K562 (cell line): ENCODE measurements at regions not wholly inside any gene's neighbourhood (a gene's known extent, or its start where the extent isn't known, plus 50 kb on each side); places are given as distances from the start of the nearest gene placed in this dataset.

Experiments
- BRD9 ChIP-seq: fragments of 450-650 bp; IDR thresholded peaks from 2 replicates; pipeline ENCODE4 v1.6.1; 2018; ENCODE audit warnings: low read depth; ENCODE audit not compliant: partially characterized antibody
- CTCF ChIP-seq, 3 experiments: IDR thresholded peaks in 2 of 3; conservative IDR thresholded peaks in 1 of 3; 2 replicates each; pipeline ENCODE4 v1.5.1; 2011 to 2012; ENCODE audit warnings: low read length in 3 of 3, mild to moderate bottlenecking in 3 of 3, control low read depth in 2 of 3, improper control_type of control experiment in 1 of 3, inconsistent platforms in 1 of 3, low read depth in 1 of 3, mixed read lengths in 1 of 3, moderate library complexity in 1 of 3; ENCODE audit not compliant: insufficient read depth in 2 of 3
- FOXA1 ChIP-seq: fragments of 450-650 bp; IDR thresholded peaks from 2 replicates; pipeline ENCODE4 v1.6.1; 2016; ENCODE audit warnings: mild to moderate bottlenecking, borderline replicate concordance
- FOXM1 ChIP-seq, 2 experiments: fragments of 450-650 bp in 1 of 2; sonication (generic) in 1 of 2; formaldehyde crosslinking in 1 of 2; IDR thresholded peaks; 2 replicates each; pipeline versions ENCODE4 v1.6.1 to v1.9.0; 2017 to 2022; ENCODE audit warnings: low read depth in 2 of 2, mild to moderate bottlenecking in 2 of 2, missing genetic modification reagents in 1 of 2, moderate library complexity in 1 of 2
- KLF13 ChIP-seq: fragments of 450-650 bp; IDR thresholded peaks from 2 replicates; pipeline ENCODE4 v1.6.1; 2016; ENCODE audit warnings: missing genetic modification characterization, low read depth, mild to moderate bottlenecking, missing compliant biosample characterization, moderate library complexity, borderline replicate concordance
- TAF1 ChIP-seq: IDR thresholded peaks from 2 replicates; pipeline ENCODE4 v1.6.1; 2011; ENCODE audit warnings: mild to moderate bottlenecking, low read length, moderate library complexity; ENCODE audit not compliant: insufficient read depth, control insufficient read depth, severe bottlenecking; ENCODE audit errors: extremely low read depth

DNA sequence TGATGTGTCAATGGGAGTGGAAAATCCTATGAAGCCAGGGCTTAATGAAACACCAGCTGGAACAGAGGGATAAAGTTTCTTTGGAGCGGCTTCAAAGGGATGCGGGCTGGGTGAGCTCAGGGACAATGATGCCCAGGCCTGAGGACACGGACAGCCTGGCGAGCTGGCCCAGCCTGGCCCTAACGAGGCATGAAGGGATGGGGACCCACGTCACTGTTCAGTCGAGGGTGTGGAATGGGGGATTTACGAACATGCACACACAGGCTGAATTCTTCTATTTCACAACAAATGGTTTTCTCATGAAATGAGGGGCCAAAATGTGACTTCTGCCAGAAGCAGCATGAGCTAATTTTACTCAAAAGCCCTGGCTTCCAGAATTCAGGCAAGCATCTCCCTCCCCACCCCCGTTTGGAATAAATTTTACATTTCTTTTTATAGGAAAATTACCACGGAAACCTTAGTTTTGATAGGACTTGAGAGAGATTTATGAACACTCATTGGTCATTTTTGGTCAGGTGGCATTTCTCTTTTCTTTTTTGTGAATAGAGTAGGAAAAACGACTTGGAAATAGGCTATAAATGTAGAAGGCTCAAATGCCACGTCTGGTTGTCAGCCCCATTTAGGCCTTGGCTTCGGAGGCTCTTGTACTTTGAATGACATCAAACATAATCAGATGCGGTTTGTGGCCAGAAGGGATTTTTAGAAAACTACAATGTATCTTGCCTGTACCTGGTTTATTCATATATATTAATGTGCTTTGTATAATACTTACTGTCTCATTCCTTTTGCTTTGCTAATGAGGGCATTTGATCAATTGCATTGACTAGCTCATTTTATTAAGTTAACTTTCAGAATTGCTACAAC lies 893.8 kb upstream of the CELF4 start:
- no peak for TF ChIP-seq BRD9
- no peak for TF ChIP-seq KLF13
- no peak for TF ChIP-seq FOXM1 (IDR thresholded peaks at IDR 0.05; ENCODE audit: low read depth)
- TF ChIP-seq FOXM1 (CRISPR knock-in tag; IDR thresholded peaks at IDR 0.05; ENCODE audit: low read depth), result no peak
- TF ChIP-seq FOXA1, result no peak
- TF ChIP-seq TAF1, result no peak
- no peak for TF ChIP-seq CTCF (IDR thresholded peaks at IDR 0.05 in 2 of 3, conservative IDR thresholded peaks at IDR 0.05 in 1 of 3; ENCODE audit: insufficient read depth in 2 of 3, low read depth in 1 of 3, low read length in 3 of 3)
